HUES6 (cell line): ENCODE measurements at regions not wholly inside any gene's neighbourhood (a gene's known extent, or its start where the extent isn't known, plus 50 kb on each side); places are given as distances from the start of the nearest gene placed in this dataset.

Experiments
- H3K27ac ChIP-seq: 2 replicates; pipeline ENCODE4 v1.7.0; 2013; ENCODE audit warnings: low read depth, mild to moderate bottlenecking, low read length, inconsistent platforms
- H3K27me3 ChIP-seq: 2 replicates; pipeline ENCODE4 v1.6.1; 2013; ENCODE audit warnings: low read length; ENCODE audit not compliant: control insufficient read depth, insufficient read depth
- H3K36me3 ChIP-seq: 2 replicates; pipeline ENCODE4 v1.6.1; 2013; ENCODE audit warnings: low read length; ENCODE audit not compliant: control insufficient read depth, insufficient read depth
- H3K4me1 ChIP-seq: 2 replicates; pipeline ENCODE4 v1.6.1; 2013; ENCODE audit warnings: low read length; ENCODE audit not compliant: control insufficient read depth, insufficient read depth
- H3K4me3 ChIP-seq: 2 replicates; pipeline ENCODE4 v1.5.1; 2013; ENCODE audit warnings: low read depth, low read length
- H3K9ac ChIP-seq: one replicate; pipeline ENCODE4 v1.6.1; 2013; ENCODE audit warnings: mild to moderate bottlenecking, low read length
- H3K9me3 ChIP-seq: 2 replicates; pipeline ENCODE4 v1.6.1; 2013; ENCODE audit warnings: low read depth, low read length; ENCODE audit not compliant: control insufficient read depth, insufficient read depth

DNA sequence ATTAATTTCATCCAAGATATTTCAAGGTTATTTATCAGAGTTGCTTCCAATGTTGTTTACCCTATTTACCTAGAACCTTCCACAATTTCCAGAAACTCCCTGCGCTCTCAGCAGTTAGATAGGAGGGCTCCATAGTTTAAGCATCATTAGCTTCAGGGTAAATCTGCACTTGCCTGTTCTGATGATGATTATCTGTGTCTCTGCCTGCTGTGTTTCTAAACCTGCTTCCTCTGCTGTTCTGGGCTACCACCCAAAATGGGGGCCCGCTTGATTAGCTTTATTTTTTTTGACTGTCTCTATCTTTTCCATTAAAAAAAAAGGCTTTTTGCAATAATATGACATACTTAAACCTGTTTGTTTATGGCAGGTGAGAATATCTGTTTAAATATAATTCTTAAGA, 472.4 kb downstream of the DIPK2A start:
- H3K9ac ChIP-seq, result no peak overlapping the region
- no peaks in the 10 kb centered on the region for H3K27me3 ChIP-seq
- H3K27ac ChIP-seq, result no peak overlapping the region
- no peak overlapping the region for H3K4me3 ChIP-seq
- H3K9me3 ChIP-seq, result no peaks in the 10 kb centered on the region
- H3K4me1 ChIP-seq, result no peaks in the 10 kb centered on the region
- H3K36me3 ChIP-seq, result no peaks in the 10 kb centered on the region

DNA sequence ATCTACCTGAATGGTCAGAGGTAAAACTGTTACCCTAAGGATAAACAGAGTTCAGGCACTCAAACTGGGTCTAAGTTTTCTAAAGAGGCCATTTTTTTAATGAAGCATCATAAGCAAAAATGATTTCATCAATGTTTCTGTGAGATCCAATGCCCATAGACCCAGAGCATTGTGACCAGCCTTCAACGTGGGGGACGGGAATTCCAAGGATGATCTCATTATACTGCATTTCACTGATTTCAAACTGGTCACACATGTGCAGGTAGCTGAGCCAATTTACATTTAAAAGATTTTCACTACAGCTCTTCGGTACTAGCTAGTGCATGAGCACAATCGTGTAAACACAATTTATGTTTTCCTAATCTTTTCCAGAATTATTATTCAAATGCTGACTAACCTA, 472.9 kb downstream of the DIPK2A start:
- Histone ChIP-seq H3K9ac (no peak overlapping the region), H3K36me3 (no peaks in the 10 kb centered on the region), H3K4me1 (no peaks in the 10 kb centered on the region), H3K4me3 (no peak overlapping the region), H3K9me3 (no peaks in the 10 kb centered on the region), H3K27ac (no peak overlapping the region), H3K27me3 (no peaks in the 10 kb centered on the region)

DNA sequence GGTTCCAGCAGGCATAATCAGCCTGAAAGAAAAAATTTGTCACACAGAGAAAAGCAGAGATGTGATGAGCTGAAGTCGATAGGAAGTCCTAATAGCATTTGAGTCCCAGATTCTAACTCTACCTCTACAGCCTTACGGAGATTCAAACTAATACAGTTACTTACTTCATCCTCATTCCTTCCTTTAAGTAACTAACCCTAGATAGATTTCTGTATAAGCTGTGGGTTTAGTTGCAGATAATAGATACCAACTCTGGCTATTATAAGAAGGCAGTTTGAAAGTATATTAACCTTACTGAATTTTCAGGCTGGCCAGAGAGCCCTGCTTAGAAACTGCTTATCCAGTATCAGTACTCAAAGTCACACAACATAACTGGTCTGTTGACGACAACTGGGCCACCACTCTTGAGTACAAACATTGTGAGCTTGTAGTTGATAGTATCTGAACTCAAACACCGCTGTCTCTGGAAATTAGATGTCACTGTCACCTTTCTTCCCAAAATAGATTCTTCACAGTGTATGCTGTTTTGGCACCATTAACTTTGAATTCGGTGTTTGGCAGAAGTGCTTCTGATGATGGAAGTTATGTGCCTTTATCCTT, 484.3 kb downstream of the DIPK2A start:
- Histone ChIP-seq H3K4me1 (no peaks in the 10 kb centered on the region), H3K36me3 (no peaks in the 10 kb centered on the region), H3K27me3 (no peaks in the 10 kb centered on the region), H3K4me3 (no peak overlapping the region), H3K9ac (no peak overlapping the region), H3K9me3 (no peaks in the 10 kb centered on the region), H3K27ac (no peak overlapping the region)

DNA sequence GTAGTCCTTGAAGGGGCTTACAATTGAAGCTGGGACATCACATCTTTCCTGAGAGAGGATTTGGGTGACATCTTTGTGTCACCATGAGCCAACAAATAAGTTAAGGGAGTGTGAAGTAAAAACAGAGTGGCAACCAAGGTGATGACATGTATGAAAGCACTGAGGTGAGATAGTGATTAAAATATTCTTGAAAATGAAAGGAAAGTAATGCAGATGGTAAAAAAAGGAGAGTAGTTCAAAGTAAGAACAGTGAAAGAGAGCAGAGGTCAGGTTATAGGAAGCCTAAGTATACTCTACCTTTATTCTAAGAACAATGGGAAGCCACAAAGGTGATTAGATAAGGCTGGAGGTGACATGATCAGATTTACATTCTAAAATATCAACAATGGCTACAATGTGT, 486.1 kb downstream of the DIPK2A start:
- Histone ChIP-seq H3K27ac (no peak overlapping the region), H3K36me3 (no peaks in the 10 kb centered on the region), H3K9ac (no peak overlapping the region), H3K27me3 (no peaks in the 10 kb centered on the region), H3K9me3 (no peaks in the 10 kb centered on the region), H3K4me1 (no peaks in the 10 kb centered on the region), H3K4me3 (no peak overlapping the region)

DNA sequence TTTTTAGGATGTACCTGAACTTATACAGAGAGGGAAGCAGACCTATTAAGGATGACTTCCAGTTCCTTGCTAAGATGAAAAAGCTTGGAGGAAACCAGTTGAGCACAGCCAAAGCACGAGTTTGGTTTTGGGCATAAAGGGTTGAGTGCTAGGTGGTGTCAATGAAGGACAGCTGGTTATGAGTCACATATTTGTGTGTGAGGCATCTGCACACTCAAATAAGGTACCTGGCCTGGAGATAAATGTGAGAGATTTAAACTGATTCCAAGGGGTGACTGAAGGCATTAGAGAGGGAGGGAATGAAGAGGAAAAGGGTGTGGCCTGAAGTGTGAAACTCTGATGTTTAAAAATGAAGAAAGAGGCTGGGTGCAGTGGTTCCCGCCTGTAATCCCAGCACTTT, 486.7 kb downstream of the DIPK2A start:
- no peak overlapping the region for H3K4me3 ChIP-seq
- no peak overlapping the region for H3K27ac ChIP-seq
- no peaks in the 10 kb centered on the region for H3K9me3 ChIP-seq
- H3K9ac ChIP-seq, result no peak overlapping the region
- H3K4me1 ChIP-seq, result no peaks in the 10 kb centered on the region
- H3K27me3 ChIP-seq, result no peaks in the 10 kb centered on the region
- H3K36me3 ChIP-seq, result no peaks in the 10 kb centered on the region

DNA sequence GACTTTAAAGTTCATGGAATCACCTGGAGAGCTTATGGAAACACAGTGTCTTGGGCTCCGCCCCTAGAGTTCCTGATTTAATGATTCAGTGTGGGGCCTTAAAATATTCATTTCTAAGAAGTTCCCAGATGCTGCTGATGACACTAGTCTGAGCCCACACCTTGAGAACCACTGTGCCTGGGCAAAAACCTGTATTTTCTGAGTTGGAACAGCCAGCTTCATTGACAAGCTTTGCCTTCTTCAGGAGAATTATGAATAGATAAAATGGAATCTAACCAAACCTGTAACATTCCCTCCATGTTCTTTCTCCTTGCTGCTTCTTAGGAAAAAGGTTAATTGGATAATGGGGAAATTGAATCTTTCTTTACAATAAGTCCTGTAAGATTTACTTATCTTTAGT, 490.7 kb downstream of the DIPK2A start:
- Histone ChIP-seq H3K4me3 (no peak overlapping the region), H3K4me1 (no peaks in the 10 kb centered on the region), H3K9ac (no peak overlapping the region), H3K36me3 (no peaks in the 10 kb centered on the region), H3K27ac (no peak overlapping the region), H3K9me3 (no peaks in the 10 kb centered on the region), H3K27me3 (no peaks in the 10 kb centered on the region)

DNA sequence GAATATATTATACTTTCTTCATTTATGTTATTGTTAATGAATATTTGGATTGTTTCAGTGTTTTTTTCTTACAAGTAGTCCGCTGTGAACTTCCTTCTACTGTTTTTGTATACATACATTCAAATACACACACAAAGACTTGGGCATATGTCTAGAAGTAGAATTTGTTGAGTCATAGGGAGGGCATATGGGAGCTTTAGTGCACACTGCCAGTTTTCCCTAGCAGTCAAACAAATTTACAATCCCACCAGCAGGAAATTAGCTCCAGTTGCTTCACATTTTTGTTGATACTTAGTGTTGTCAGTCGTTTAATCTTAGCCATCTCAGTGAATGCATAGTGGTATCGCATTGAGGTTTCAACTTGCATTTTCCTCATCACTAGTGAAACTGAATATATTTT, 492.3 kb downstream of the DIPK2A start:
- H3K9ac ChIP-seq, result no peak overlapping the region
- no peaks in the 10 kb centered on the region for H3K36me3 ChIP-seq
- H3K4me1 ChIP-seq, result no peaks in the 10 kb centered on the region
- no peak overlapping the region for H3K27ac ChIP-seq
- H3K4me3 ChIP-seq, result no peak overlapping the region
- no peaks in the 10 kb centered on the region for H3K9me3 ChIP-seq
- no peaks in the 10 kb centered on the region for H3K27me3 ChIP-seq

DNA sequence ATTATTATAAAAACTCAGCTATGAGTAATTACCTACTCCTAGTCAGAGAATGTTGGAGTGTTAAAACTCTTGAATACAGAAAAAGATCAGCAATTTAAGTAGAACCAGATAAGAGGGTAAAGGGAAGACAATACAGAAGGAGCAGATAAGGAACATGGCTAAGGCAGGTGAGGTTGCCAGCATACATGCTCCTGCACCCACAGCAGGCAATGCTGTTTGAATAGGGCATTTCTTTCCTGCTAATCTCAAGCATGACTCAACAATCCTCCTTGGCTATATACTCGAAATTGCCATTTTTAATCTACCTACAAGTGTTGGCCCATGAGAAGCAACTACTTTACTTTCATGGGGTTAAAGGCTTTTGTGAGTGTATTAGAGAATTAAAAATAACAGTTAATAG, 494.5 kb downstream of the DIPK2A start:
- H3K36me3 ChIP-seq, result no peaks in the 10 kb centered on the region
- peaks cover 6% of the 10 kb centered on the region; the same call in 1 of the 2 replicates for H3K4me1 ChIP-seq
- H3K9me3 ChIP-seq, result no peaks in the 10 kb centered on the region
- H3K27me3 ChIP-seq, result no peaks in the 10 kb centered on the region
- no peak overlapping the region for H3K27ac ChIP-seq
- H3K9ac ChIP-seq, result no peak overlapping the region
- H3K4me3 ChIP-seq, result no peak overlapping the region

DNA sequence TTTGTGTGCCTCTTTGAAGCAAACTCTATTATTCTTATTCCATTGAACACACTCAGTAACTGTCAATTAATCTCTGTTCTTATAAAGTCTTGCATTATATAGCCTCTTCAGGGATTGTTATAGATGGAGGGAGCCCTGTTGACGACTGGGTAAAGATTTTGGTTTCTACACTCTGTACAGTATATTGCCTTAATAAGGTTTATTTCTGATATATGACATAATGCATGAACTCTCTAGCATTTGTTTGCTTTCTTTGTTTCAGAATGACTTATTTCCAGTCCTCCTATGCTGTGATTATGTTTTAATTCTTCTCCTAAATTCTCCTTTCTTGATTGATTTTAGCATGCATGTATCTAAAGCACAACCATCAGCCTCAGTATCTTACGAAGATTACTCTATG, 494.9 kb downstream of the DIPK2A start:
- Histone ChIP-seq H3K36me3 (no peaks in the 10 kb centered on the region), H3K27me3 (no peaks in the 10 kb centered on the region), H3K4me1 (peaks cover 6% of the 10 kb centered on the region; the same call in 1 of the 2 replicates), H3K9ac (no peak overlapping the region), H3K9me3 (no peaks in the 10 kb centered on the region), H3K27ac (no peak overlapping the region), H3K4me3 (no peak overlapping the region)

DNA sequence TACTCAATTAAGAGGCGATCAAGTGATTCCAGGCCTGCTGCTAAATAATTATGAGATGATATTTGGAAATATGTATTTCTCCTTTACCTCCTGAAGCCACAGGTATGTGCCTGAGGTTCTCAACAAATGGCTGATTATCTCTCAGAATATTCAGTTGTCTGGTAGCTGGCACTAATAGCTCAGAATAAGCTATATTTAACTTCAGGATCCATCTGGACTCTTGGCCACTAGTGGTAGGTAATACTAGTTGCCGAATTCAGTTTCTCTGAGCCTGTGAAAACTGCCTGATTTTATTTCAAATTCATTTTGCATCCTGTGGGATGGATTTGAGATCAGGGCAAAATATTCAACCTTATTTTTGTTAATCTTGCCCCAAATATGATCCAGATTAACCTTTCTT, 499.0 kb downstream of the DIPK2A start:
- Histone ChIP-seq H3K9ac (no peak overlapping the region), H3K27ac (no peak overlapping the region), H3K36me3 (no peaks in the 10 kb centered on the region), H3K4me1 (peaks cover 6% of the 10 kb centered on the region; the same call in 1 of the 2 replicates), H3K4me3 (no peak overlapping the region), H3K9me3 (no peaks in the 10 kb centered on the region), H3K27me3 (no peaks in the 10 kb centered on the region)

DNA sequence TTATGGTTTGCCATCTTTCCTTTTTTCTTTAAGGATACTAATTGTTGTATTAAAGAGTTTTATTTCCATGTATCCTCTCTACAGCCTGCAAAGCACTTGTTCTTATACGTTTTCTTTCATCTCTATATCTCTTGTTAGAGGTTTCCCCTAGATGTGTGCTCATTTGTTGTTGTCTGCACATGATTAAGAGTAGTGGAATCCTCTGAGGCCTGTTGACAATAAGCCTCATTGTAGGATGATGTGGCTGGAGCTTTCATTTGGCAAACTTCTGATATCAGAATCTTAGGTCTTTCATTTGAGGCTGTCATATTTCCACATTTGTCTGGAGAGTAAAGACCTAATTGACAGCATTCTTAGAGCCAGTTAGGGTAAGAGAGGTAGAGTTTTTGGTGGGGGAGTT, 506.0 kb downstream of the DIPK2A start:
- H3K27me3 ChIP-seq, result no peaks in the 10 kb centered on the region
- no peaks in the 10 kb centered on the region for H3K4me1 ChIP-seq
- no peak overlapping the region for H3K27ac ChIP-seq
- H3K36me3 ChIP-seq, result no peaks in the 10 kb centered on the region
- no peak overlapping the region for H3K9ac ChIP-seq
- no peak overlapping the region for H3K4me3 ChIP-seq
- no peaks in the 10 kb centered on the region for H3K9me3 ChIP-seq

DNA sequence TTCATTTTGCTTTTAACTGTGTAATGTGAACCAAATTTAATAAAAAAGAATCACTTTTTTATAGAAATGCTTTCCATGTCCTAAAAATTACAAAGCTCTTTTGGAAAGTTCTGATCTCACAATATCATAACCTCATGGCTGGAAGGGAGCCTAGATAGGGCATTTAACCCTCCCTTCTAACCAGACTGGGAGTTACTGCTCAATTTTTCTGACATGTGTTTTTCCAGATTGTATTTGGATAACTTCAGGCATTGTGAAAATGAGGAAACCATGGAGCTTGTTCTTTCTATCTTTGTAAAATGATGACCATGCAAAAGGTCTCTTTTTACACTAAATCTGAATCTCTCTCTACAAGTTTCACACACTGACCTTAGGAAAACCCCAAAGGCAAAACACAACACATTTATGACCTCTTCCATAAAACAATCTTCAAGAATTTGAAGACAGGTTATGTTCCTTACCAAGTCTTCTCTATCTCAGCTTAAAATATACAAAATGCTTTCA, 508.8 kb downstream of the DIPK2A start:
- H3K27ac ChIP-seq, result no peak overlapping the region
- no peak overlapping the region for H3K9ac ChIP-seq
- no peak overlapping the region for H3K4me3 ChIP-seq
- H3K27me3 ChIP-seq, result no peaks in the 10 kb centered on the region
- no peaks in the 10 kb centered on the region for H3K9me3 ChIP-seq
- peaks cover 11% of the 10 kb centered on the region; the same call in 1 of the 2 replicates for H3K4me1 ChIP-seq
- no peaks in the 10 kb centered on the region for H3K36me3 ChIP-seq
